ENCODE measurements at regions not wholly inside any gene's neighbourhood (a gene's known extent, or its start where the extent isn't known, plus 50 kb on each side); places are given as distances from the start of the nearest gene placed in this dataset.

- TF ChIP-seq, protein P1, sequence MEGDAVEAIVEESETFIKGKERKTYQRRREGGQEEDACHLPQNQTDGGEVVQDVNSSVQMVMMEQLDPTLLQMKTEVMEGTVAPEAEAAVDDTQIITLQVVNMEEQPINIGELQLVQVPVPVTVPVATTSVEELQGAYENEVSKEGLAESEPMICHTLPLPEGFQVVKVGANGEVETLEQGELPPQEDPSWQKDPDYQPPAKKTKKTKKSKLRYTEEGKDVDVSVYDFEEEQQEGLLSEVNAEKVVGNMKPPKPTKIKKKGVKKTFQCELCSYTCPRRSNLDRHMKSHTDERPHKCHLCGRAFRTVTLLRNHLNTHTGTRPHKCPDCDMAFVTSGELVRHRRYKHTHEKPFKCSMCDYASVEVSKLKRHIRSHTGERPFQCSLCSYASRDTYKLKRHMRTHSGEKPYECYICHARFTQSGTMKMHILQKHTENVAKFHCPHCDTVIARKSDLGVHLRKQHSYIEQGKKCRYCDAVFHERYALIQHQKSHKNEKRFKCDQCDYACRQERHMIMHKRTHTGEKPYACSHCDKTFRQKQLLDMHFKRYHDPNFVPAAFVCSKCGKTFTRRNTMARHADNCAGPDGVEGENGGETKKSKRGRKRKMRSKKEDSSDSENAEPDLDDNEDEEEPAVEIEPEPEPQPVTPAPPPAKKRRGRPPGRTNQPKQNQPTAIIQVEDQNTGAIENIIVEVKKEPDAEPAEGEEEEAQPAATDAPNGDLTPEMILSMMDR (conservative IDR thresholded peaks at IDR 0.05; ENCODE audit: low read depth, low read length) = no peak
- no peak for TF ChIP-seq EZH2 (IDR thresholded peaks at IDR 0.05; ENCODE audit: borderline replicate concordance, low read depth, low read length, poor library complexity, severe bottlenecking)
Measured at GRCh38 chr4:175066923-175067627, 148.9 kb downstream of the ADAM29 start.
